GM06990 (cell line): ENCODE measurements at regions not wholly inside any gene's neighbourhood (a gene's known extent, or its start where the extent isn't known, plus 50 kb on each side); places are given as distances from the start of the nearest gene placed in this dataset.

ENCODE experiments used
- DNase-seq: peaks from one replicate; pipeline ENCODE4 v3.0.0-alpha.2; 2011; ENCODE audit not compliant: insufficient read length; ENCODE audit errors: extremely low read depth
- H3K27me3 ChIP-seq: replicated peaks from 2 replicates; pipeline ENCODE4 v1.6.0; 2011; ENCODE audit warnings: low read length; ENCODE audit not compliant: control insufficient read depth, insufficient read depth
- H3K36me3 ChIP-seq: 2 replicates; pipeline ENCODE4 v1.5.1; 2011; ENCODE audit warnings: low read length; ENCODE audit not compliant: control insufficient read depth, insufficient read depth
- H3K4me3 ChIP-seq: replicated peaks from 2 replicates; pipeline ENCODE4 v1.5.1; 2011; ENCODE audit warnings: low read depth, mild to moderate bottlenecking, control low read depth, low read length
- CTCF ChIP-seq: IDR thresholded peaks from 2 replicates; pipeline ENCODE4 v1.5.1; 2011; ENCODE audit warnings: low read length, control low read depth, mild to moderate bottlenecking, inconsistent platforms; ENCODE audit not compliant: insufficient read depth, poor library complexity, severe bottlenecking

GRCh38 chr5:142447887-142448286 is 123.1 kb upstream of the SPRY4 start:
- Histone ChIP-seq H3K36me3 (no peaks in the 10 kb centered on the region), H3K27me3 (no peaks in the 10 kb centered on the region), H3K4me3 (no peak overlapping the region)
- TF ChIP-seq CTCF, result no peak
- no peak for DNase-seq

- no peak for TF ChIP-seq CTCF
- H3K4me3 ChIP-seq, result no peak overlapping the region
- no peaks in the 10 kb centered on the region for H3K36me3 ChIP-seq
- H3K27me3 ChIP-seq, result no peaks in the 10 kb centered on the region
- DNase-seq, result no peak
Measured at GRCh38 chr5:142446960-142447279, 122.1 kb upstream of the SPRY4 start.

GRCh38 chr5:142446131-142446959 is 121.5 kb upstream of the SPRY4 start:
- TF ChIP-seq CTCF, result no peak
- peaks cover 1% of the 10 kb centered on the region; the same call in 1 of the 2 replicates for H3K27me3 ChIP-seq
- no peak overlapping the region for H3K4me3 ChIP-seq
- DNase-seq, result no peak
- H3K36me3 ChIP-seq, result no peaks in the 10 kb centered on the region

- no peak overlapping the region for H3K4me3 ChIP-seq
- no peak for DNase-seq
- H3K27me3 ChIP-seq, result peaks cover 3% of the 10 kb centered on the region; the same call in 1 of the 2 replicates
- TF ChIP-seq CTCF, result no peak
- H3K36me3 ChIP-seq, result no peaks in the 10 kb centered on the region
Measured at GRCh38 chr5:142445266-142445665, 120.4 kb upstream of the SPRY4 start.

GRCh38 chr5:142441616-142442015 is 116.8 kb upstream of the SPRY4 start:
- DNase-seq, result no peak

More at GRCh38 chr5:142441616-142442015, 116.8 kb upstream of the SPRY4 start:
- no peaks in the 10 kb centered on the region for H3K36me3 ChIP-seq
- no peak for TF ChIP-seq CTCF
- no peak overlapping the region for H3K4me3 ChIP-seq
- H3K27me3 ChIP-seq, result peaks cover 4% of the 10 kb centered on the region; the same call in 1 of the 2 replicates
